ENCODE measurements at regions not wholly inside any gene's neighbourhood (a gene's known extent, or its start where the extent isn't known, plus 50 kb on each side); places are given as distances from the start of the nearest gene placed in this dataset.
A peak's percentile ranks its signal among the peaks of the same experiment; 100 is the strongest.

DNA sequence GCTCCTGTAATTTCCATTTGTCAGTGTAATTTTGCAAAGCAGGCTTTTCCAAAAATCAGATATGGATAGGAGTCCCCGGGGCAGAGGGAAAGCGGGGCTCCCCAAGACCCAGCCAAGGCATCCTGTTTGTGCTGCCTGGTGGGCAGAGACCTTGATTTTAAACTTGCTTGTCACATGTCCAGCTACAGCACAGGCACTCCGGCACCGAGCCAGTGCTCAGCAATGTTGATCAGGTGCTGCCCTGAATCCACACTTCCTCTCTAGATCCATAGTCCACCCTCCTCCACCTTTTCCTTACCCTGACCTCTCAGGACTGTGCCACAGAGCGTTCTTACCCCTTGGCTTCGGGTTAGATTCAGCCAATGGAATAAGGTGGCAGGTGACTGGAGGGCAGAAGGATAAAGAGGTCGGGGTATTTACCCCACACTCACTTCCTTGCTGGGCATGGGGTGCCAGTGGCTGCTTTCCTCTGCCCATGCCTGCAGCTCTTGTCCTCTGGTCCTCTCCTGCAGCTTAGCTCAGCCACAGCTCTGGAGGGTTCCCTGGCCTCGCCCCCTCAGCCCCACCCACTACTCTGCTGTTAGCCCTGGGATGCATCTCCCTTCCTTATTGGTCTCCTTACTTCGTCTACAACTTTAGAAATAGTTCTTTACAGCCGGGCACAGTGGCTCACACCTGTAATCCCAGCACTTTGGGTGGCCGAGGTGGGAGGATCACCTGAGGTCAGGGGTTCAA is 80.1 kb downstream of the IRF2BPL start:
- no peak for DNase-seq

DNA sequence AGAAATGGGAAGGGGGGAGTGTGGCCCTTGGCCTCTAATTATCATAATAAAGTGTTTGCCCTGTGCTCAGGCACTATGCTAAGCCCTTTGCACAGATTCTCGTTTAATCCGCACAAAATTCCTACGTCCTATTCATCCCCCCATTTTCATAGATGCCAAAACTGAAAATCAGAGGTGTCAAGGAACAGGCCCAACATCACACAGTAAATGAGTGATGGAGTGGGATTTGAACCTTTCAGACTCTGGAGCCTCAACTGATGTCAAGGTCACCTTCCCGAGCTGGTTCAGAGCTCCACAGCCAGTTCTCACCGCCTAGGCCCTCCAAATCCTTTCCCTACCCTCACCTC is 80.7 kb downstream of the IRF2BPL start:
- no peak for DNase-seq

DNA sequence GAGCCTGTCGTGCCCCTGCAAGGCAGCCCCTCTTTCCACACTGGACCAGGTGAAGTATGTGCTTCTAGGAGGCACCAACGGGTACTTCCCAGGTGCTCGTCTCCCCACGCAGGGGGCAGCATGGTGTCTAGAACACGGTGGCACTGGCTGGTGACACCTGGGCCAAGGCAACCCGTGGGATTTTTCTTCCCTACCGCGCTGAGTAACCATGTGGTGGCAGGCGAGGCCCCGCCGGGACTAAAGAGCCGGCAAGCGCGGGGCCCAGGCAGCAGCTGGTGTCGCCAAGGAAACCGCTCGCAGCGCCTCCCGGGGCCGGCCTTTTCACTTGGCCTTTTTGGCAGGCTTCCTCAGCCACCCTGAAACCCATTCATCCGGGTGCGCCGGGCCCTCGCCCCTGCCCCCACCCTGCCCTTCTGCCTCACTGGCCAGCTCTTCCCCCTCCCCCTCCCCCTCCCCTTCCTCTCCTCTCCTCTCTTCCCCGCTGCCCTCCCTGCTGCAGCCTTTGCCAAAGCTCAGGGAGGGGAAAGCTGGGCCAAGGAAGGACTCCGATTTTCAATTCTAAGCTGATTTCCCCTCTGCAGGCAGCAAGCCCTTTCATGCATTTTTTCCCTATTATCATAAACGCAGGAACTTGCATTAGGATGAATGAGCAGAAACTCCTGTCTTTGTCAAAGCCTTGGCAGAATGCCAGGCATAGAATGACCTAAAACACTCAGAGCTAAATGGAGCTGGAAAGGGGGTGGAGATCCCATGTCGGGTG is 81.2 kb downstream of the IRF2BPL start:
- DNase-seq: peak; percentile 83

DNA sequence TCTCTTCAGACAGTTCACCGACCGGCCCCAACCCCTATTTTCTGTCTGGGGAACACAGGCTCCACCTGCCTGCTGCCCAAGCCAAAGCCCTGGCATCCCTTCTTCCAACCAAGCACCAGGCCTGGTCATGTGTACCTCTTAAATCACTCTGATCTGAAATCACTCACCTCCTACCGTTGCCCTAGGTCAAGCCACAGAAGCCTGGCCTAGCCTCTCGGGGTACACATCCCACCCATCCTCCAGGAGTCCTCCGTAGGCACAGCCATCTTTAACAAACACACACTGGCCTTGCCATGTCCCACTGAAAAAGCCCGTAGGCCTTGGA is 81.8 kb downstream of the IRF2BPL start:
- DNase-seq: no peak

DNA sequence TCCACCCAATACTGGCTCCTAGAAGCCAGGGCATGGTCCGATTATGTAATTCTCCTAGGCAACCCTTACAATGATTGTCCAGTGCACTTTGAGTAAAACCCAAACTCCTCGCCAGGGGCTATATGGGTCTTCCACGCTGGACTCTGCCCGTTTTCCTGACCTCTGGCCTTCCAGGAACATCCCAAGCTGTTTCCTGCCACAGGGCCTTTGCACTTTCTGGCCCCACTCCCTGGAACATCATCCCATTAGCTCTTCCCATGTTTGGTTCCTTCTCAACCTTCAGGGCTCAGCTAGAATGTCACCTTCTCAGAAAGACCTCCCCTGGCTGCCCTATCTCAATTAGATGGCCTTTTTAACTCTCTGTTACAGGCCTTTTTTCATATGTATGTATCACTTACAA is 85.4 kb downstream of the IRF2BPL start:
- DNase-seq: no peak

DNA sequence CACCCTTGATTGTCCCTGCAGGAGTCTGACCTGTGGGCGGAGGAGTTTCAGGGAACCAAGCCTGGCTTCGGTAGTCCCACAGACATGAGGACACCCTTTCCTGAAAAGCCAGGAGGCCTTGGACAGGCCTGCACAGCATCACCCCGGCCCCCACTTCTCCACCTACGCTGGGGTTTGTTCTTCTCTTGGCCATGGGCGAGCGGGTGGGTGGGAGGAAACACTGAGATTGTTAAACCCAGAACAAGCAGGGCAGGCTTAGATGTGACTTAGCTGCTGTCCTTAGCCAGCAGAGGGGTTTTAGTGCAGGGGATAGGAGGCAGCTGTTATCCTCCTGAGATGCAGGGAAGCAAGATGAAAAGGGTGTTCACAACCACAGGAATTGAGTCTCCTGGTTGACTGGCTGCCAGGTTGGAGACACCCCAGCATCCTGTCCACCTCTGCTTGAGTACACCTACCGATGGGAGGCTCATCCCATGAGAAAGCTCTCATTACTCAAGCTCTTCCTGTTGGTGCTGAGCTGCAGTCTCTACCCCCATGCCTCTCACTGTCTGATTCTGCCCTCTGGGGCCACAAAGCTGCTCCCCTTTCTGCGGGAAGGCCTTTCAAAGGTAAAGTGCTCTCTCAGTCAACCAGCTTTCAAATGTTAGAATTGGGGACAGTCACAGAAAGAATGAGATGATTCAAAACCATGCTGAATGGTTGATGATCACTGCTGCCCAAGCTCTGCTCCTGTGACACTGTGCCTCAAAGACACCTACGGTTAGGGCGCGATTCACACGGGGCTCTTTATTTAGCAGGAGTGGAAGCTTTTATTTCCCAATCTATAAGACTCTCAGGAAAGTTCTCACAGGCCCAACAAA is 86.3 kb downstream of the IRF2BPL start:
- no peak for DNase-seq

DNA sequence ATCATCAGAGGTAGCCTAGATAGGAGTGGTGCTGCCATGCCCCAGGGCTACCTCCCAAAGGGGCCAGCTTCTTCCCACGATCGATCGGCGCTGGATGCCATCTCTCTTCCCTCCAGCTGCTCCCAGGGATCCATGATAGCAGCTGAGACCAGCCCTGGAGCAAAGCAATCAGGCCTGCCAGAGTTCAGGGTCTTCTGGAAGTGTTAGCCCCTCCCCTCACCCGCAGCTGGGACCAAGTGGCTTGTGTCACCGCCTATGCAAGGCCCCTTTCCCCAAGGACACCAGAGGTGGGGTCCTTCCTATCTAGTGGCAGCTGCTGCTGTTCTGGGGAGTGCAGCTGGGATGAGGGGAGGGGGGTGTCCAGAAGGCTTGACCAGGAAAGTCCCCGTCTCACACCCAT is 87.0 kb downstream of the IRF2BPL start:
- DNase-seq: no peak

DNA sequence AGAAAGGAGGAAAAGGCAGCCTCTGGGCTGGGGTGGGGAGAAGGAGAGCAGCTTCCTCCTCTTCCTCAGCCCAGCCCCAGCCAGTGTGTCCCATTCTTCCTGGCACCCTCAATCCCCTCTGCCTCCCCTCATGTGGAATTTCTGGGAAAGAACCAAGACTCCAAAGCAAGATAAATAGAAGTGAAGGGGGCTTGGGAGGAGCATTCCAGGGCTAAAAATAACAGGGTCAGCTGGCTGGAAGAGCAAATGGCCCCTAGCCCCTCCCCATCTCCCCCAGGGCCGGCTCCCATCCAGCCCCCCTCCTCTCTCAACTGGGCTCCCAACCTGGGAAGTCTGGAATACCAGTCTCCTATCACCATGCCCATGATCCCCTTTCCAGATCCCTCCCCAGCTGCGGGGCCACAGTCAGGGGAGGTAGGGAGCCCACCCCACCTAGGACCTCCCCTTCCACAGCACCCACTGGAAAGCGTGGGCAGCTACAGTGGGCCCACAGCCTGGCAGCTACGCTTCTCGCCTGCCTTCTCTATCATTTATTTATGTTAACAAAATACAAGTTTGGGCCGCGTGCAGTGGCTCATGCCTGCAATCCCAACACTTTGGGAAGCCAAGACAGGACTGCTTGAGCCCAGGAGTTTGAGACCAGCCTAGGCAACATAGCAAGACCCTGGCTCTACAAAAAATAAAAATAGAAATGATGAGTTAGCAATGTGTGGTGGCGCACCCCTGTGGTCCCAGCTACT is 88.3 kb downstream of the IRF2BPL start:
- no peak for DNase-seq

DNA sequence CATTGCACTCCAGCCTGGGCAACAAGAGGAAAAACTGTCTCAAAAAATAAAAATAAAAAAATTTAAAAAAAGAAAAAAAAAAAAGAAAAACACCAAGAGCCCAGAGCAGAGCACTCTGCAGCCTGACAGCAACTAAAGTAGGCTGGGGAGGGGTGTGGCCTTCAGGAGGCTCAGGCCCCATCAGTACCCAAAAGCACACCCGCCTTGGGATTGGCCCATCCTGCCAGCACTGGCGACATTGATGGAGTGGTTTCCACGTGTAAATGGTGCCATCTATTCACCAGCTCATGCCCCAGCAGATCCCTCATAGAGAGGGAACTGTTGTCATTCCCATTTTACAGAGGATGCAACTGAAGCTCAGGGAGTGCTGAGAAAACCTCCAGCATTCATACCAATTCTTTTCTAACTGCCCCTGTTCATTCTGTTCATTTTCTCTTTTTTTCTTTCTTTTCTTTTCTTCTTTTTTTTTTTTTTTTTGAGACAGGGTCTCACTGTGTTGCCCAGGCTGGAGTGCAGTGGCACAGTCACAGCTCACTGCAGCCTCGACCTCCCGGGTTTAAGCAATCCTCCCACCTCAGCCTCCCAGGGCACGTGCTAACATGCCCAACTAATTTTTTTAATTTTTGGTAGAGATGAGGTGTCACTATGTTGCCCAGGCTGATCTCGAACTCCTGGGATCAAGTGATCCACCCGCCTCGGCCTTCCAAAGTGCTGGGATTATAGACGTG is 89.3 kb downstream of the IRF2BPL start:
- DNase-seq: no peak

DNA sequence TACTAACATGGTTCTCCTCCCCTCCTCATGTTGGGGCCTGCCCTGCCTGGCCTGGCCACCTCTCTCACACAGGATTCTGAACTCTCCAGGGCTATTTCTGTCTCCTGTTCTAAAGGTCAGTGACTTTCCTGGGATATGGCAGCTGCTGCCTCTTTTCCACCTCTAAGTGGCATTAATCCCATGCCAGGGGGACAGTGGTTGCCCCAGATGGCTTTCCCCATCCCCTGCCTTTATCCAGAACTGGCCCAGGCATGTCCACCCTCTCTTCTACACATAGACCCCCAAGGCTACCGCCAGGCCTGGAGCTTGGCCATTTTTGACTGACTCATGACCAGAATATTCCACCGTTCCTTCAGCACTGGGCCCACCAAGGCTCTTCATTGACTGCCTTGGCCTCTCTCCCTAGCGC is 90.4 kb downstream of the IRF2BPL start:
- DNase-seq: no peak

DNA sequence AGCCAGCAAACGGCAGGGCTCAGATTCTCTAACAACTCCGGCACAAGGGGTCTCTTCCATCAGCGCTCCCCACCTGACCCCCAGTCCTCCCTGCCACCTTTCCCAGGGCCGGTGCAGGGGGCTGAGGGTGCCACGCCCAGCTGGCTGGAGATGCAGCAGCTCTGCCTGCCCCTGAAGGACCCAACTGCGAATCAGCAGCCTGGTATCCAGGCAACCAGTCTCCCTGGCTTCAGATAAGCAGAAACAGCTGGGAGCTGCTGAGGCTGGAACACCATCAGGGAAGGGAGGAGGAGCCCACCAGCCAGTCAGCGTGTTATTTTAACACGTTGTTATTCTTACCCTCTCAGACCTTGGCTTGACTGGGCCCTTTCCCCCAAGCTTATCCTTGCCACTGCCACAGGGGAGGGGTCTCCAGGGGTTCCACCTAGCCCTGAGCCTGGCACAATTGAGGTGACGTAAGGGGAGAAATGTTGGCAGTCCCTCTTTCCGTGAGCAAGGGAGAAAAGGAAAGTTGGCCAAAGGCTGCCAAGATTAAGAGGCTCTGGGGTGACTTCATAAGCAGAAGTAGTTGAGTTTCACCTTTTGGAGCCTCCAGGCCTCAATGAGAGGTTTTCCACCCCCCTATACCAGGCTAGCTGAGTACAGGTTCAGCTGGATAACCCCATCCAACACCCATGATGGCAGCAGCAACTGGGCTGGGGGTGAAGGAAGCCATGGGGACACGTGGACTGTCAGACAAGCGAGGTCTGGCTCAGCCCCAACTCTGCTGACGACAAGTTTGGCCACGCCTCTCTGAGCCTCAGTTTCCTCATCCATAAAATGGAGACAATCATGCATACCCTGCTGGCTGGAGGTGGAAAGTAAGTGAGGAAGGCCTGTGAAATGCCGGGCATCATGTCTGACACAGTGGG is 91.1 kb downstream of the IRF2BPL start:
- DNase-seq: no peak

DNA sequence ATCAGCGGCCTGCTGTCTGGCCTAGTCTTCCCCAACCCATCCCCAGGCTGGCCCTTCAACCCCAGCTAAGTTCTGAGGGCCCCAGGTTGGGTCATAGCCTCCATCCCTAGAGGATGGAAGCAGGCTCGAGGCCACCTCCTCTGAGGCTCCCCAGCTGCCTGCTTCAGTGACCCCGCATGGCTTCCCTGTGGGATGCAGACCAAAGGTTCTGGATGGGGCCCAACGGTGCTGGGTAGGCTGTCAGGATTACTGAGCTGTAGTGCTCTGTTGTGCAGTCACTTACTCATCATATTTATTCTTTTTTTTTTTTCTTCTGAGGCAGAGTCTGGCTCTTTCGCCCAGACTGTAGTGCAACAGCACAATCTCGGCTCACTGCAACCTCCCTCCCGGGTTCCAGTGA is 92.0 kb downstream of the IRF2BPL start:
- DNase-seq: no peak

DNA sequence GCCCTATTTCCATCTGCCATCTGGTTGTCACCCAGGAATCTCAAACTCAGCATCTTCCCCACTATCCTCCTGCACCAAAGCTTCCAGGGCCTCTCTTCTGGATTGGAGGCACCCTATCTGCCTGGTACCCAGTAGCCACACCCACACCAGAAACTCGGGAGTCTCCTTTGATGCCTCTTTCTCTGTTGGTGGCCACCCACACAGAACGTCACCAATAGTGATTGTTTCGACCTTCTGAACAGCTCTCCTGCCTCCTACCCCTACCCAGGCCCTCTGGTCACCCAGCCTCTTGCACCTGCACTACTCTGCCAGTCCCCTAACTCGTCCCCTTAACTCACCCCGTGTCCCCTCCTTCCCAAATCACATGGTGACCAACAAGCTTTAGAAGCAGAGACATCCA is 95.0 kb downstream of the IRF2BPL start:
- DNase-seq: no peak

DNA sequence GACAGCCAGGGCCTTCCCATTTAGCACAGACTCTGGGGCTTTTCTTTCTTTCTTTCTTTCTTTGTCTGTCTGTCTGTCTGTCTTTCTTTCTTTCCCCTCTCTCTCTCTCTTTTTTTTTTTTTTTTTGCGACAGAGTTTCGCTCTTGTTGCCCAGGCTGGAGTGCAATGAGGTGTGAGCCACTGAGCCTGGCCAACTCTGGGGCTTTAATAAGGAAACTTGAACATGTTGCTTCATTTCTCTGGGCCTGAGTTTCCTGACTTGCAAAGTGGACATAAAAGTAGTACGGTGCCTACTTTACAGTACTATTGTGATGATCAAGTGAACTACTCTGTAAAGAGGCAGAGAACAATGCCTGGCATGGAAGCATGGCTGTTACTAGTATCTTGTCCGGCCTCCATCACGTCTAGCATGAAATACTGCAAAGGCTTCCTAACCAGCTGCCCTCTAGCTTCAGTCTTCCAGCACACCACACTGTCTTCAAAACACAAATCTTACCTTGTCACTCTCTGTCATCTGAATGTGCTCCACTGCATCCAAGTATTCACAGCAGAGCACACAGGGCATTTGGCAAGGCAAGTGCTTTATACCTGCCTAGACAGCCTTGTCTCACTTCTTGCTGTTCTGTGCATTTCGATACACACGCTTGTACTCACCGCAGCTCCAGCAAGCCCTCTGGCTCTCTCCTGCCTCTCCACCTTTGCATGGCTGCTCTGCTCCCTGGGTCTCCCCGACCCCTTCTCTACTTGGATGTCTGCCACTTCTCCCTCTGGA is 96.7 kb downstream of the IRF2BPL start:
- no peak for DNase-seq

DNA sequence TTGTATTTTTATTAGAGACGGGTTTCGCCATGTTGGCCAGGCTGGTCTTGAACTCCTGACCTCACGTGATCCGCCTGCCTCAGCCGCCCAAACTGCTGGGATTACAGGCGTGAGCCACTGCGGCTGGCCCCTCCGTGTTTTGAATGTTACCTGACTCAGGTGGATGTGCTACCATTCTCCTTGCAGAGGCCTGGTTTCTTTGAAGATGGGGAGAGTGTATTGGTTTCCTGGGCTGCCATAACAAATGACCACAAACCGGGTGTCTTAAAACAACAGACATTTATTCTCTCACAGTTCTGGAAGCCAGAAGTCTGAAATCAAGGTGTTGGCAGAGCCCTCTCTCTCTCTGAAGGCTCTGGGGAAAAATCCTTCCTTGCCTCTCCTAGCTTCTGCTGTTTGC is 98.0 kb downstream of the IRF2BPL start:
- no peak for DNase-seq

DNA sequence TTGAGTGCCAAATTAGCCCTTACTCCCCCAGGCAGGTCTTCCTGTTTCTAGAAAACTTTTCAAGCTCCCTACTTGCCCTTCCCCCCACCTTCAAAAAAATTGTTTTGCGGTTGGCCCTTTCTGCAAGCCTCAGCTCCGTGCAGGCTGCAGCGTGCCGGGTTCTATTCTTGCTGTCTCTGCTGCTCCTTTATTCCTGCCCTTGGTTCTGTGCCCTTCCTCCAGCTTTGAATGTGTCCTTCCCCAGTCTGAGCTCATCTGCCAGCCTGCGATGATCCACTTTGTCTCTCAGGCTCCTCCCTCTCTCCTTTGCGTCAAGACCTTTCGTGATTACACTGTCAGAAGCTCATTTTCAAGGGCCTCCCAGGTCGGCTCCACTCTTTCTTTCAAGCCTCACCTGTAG is 98.6 kb downstream of the IRF2BPL start:
- DNase-seq: peak; percentile 61

DNA sequence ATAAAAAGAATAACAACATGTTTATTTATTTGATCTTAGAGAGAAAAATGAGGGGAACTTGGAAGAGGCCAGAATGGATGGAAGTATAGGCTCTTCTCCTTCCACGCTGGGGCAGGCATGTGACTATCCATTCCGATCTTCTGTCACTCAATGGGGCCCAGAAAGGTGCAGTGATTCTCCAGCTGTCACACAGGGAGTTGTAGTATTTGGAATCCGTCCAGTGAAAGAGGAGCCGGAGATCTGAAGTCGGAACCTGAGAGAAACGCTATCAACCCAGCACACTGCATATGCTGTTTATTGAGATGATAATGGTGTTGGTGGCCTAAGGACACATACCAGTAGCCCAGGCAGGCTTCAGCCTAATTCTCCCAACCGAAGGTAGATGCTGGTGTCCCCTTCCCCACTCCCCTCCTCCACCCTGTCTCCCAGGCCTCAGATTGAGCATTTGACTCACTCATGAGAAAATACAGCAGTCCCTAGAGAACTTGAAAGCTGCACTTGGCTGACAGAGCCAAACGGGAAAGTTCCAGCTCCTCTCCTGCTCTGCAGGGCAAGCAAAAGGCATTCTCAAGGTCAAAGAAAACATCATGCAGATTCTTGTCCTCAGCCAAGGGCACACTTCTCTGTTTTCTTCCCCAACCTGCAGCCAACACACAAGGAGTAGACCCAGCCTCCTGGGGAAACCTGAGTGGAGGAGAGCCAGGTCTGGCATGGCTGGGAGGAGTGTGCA is 100.4 kb downstream of the IRF2BPL start:
- no peak for DNase-seq

DNA sequence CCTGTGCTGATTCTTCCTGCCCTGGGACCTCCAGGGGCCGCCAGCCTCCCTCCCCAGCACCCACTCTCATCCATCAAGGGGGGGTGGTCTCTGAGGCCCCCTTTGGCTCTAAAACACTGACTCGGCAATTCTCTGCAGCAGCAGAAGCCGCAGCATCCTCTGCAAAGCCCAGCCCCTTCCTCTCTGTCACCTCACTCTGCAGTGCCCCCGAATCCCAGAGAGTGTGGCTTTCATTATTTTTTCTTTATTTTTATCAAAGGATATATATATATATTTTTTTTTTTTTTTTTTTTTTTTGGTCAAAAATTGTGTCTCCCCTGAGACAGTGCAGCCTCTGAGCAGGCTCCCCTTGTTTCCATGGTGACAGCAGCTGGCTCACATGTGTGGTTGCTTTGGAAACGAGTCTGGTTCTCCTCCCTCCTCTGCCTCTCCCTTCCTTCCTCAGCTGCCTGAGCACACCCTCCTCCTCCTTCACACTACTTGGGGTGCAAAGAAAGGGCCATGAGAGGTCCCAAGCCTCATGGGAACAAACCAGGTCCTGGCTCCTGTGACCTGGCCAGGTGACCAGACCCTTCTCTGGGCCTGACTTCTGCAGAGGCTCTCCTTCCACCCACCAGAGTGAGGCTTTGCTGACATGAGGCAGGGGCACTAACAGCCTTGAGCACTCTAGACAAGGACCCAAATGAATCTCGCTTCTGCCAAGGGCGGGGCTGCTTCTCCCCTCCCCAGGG is 100.5 kb downstream of the LRRC74A start:
- peak; percentile 62 for DNase-seq

DNA sequence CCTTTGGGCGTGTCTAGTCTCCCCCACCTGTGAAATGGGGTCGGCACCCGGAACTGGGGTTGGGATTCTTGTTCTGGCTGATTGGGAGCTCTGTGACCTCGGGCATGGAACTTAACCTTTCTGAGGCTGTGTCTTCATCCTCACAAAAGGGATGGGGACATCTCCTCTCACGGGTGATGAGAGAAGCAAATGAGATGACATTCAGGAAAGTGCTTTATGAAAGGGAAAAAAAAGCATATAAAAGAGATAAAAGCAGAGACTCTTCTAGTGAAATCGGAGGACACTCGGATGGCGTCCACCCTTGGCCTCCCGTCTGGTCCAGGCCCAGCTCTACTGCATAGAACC is 98.9 kb downstream of the LRRC74A start:
- DNase-seq: no peak
